ENCODE measurements at regions not wholly inside any gene's neighbourhood (a gene's known extent, or its start where the extent isn't known, plus 50 kb on each side); places are given as distances from the start of the nearest gene placed in this dataset.

- CTCF ChIA-PET: no interaction called here
- H4K20me1 ChIP-seq (ENCODE audit: insufficient read depth): no peaks in the 10 kb centered on the region
- BruUV-seq (replicated peaks): no TSS peak
Observed at GRCh38 chr9:82168585-82168984, 180.0 kb downstream of the SPATA31D1 start.

More at GRCh38 chr9:82168585-82168984, 180.0 kb downstream of the SPATA31D1 start:
- no peaks in the 10 kb centered on the region for H3K4me1 ChIP-seq (ENCODE audit: control insufficient read depth in 1 of 2, insufficient read depth in 2 of 2, low read length in 2 of 2)
- no peak overlapping the region for H3K27ac ChIP-seq (ENCODE audit: low read depth, low read length)
- H3K9me2 ChIP-seq (ENCODE audit: insufficient read depth): no peaks in the 10 kb centered on the region
- DNase-seq (ENCODE audit: low read depth, low spot score) (no peak), ATAC-seq (no peak)
- H2AFZ ChIP-seq (ENCODE audit: low read depth, low read length, poor library complexity, severe bottlenecking): no peak overlapping the region
- ChIA-PET RAD21 (ENCODE audit: low non-redundant PET in 1 of 2, low total read pairs in 2 of 2, uncharacterized antibody in 2 of 2, unreplicated experiment in 2 of 2) (no interaction called here), POLR2A (no interaction called here)
- H3K9ac ChIP-seq (ENCODE audit: low read length): no peak overlapping the region
- TF ChIP-seq POLR2A (IDR thresholded peaks at IDR 0.05; ENCODE audit: borderline replicate concordance, extremely low read depth, insufficient read depth, insufficient read length) (no peak), SIN3A (IDR thresholded peaks at IDR 0.05; ENCODE audit: low read depth) (no peak), POLR2AphosphoS5 (IDR thresholded peaks at IDR 0.05; ENCODE audit: low read depth, low read length) (no peak), EZH2phosphoT487 (IDR thresholded peaks at IDR 0.05; ENCODE audit: borderline replicate concordance) (no peak), EGR1 (IDR thresholded peaks at IDR 0.05; ENCODE audit: low read depth) (no peak), ZBTB33 (IDR thresholded peaks at IDR 0.05; ENCODE audit: extremely low read depth, insufficient replicate concordance, low read length) (no peak), ELF1 (IDR thresholded peaks at IDR 0.05; ENCODE audit: borderline replicate concordance, low read depth) (no peak), SP1 (IDR thresholded peaks at IDR 0.05; ENCODE audit: low read depth) (no peak), SRF (IDR thresholded peaks at IDR 0.05; ENCODE audit: low read depth) (no peak), TCF7L2 (IDR thresholded peaks at IDR 0.05; ENCODE audit: borderline replicate concordance, extremely low read depth, insufficient read depth, insufficient read length) (no peak), MAX (IDR thresholded peaks at IDR 0.05) (no peak), ATF3 (IDR thresholded peaks at IDR 0.05) (no peak), EZH2 (IDR thresholded peaks at IDR 0.05) (no peak), REST (IDR thresholded peaks at IDR 0.05; ENCODE audit: low read depth) (no peak), ZFX (IDR thresholded peaks at IDR 0.05) (no peak)
- intact Hi-C loops (cut with micrococcal nuclease): no loop called here
- H3K4me2 ChIP-seq (ENCODE audit: low read length): no peak overlapping the region
- no peaks in the 10 kb centered on the region for H3K36me3 ChIP-seq (ENCODE audit: control insufficient read depth in 1 of 2, insufficient read depth in 2 of 2, low read length in 2 of 2)
- H3K27me3 ChIP-seq (ENCODE audit: insufficient read depth, low read length): no peaks in the 10 kb centered on the region
- no peak overlapping the region for H3K4me3 ChIP-seq (replicated peaks in 1 of 2; ENCODE audit: low read depth in 1 of 2, low read length in 2 of 2)
- H3K9me3 ChIP-seq (ENCODE audit: control insufficient read depth in 1 of 2, insufficient read depth in 1 of 2, low read depth in 1 of 2, low read length in 2 of 2): no peaks in the 10 kb centered on the region
- H3K79me2 ChIP-seq (ENCODE audit: insufficient read depth, low read length): no peaks in the 10 kb centered on the region
